ENCODE measurements at regions not wholly inside any gene's neighbourhood (a gene's known extent, or its start where the extent isn't known, plus 50 kb on each side); places are given as distances from the start of the nearest gene placed in this dataset.

GRCh38 chr13:80400164-80400864, 59.4 kb upstream of the SPRY2 start:
- TF ChIP-seq CTCF (IDR thresholded peaks at IDR 0.05; ENCODE audit: low read depth, low read length, missing control alignments) = no peak
- Histone ChIP-seq H3K27ac (no peak overlapping the region), H3K36me3 (replicated peaks) (no peaks in the 10 kb centered on the region), H3K4me3 (ENCODE audit: low read depth, low read length) (no peak overlapping the region), H3K27me3 (replicated peaks) (no peaks in the 10 kb centered on the region)
- in situ Hi-C loops (cut with HindIII; ENCODE audit: low pct_ligation_motif_present, low sequenced_read_pairs) = no loop called here
- no peak for DNase-seq

- H3K27ac ChIP-seq = no peak overlapping the region
- TF ChIP-seq CTCF (IDR thresholded peaks at IDR 0.05; ENCODE audit: low read depth, low read length, missing control alignments) = no peak
These were observed 58.6 kb upstream of the SPRY2 start for GRCh38 chr13:80399340-80400163.

More at GRCh38 chr13:80399340-80400163, 58.6 kb upstream of the SPRY2 start:
- in situ Hi-C loops (cut with HindIII; ENCODE audit: low pct_ligation_motif_present, low sequenced_read_pairs) = no loop called here
- no peak for DNase-seq
- no peaks in the 10 kb centered on the region for H3K27me3 ChIP-seq (replicated peaks)
- no peaks in the 10 kb centered on the region for H3K36me3 ChIP-seq (replicated peaks)
- no peak overlapping the region for H3K4me3 ChIP-seq (ENCODE audit: low read depth, low read length)
